CD14-positive monocyte (primary cell): ENCODE measurements at regions not wholly inside any gene's neighbourhood (a gene's known extent, or its start where the extent isn't known, plus 50 kb on each side); places are given as distances from the start of the nearest gene placed in this dataset.
"Not testable (repeated sequence)": the region's sequence is repeated elsewhere in the genome, so short reads cannot be mapped to it uniquely, and the experiment has no call there.

Experiments
- DNase-seq, 3 donors: peaks; one replicate each; pipeline ENCODE4 v3.0.0-alpha.2; 2011 to 2022
- H2AFZ ChIP-seq: 2 replicates; pipeline ENCODE4 v1.6.0; 2012; ENCODE audit warnings: mild to moderate bottlenecking, low read depth, low read length, inconsistent platforms; ENCODE audit not compliant: insufficient read depth, poor library complexity, severe bottlenecking
- H3K27ac ChIP-seq, 2 donors: 1 replicate in 1 of 2; 2 replicates in 1 of 2; pipeline ENCODE4 v1.5.1; 2012 to 2013; ENCODE audit warnings: low read length in 2 of 2, control low read depth in 1 of 2, inconsistent platforms in 1 of 2, low read depth in 1 of 2, mild to moderate bottlenecking in 1 of 2
- H3K27me3 ChIP-seq, 2 donors: one replicate each; pipeline versions ENCODE4 v1.6.0 to v1.6.1; 2011 to 2013; ENCODE audit warnings: low read length in 2 of 2; ENCODE audit not compliant: control insufficient read depth in 2 of 2, insufficient read depth in 2 of 2
- H3K36me3 ChIP-seq, 2 donors: replicated peaks in 1 of 2; 1 replicate in 1 of 2; 2 replicates in 1 of 2; pipeline versions ENCODE4 v1.5.1 to v1.6.1; 2012 to 2013; ENCODE audit warnings: low read length in 2 of 2, control low read depth in 1 of 2, inconsistent platforms in 1 of 2, mild to moderate bottlenecking in 1 of 2; ENCODE audit not compliant: insufficient read depth in 2 of 2, control insufficient read depth in 1 of 2
- H3K4me1 ChIP-seq, 2 donors: 1 replicate in 1 of 2; 2 replicates in 1 of 2; pipeline versions ENCODE4 v1.5.1 to v1.6.1; 2012 to 2013; ENCODE audit warnings: low read length in 2 of 2, control low read depth in 1 of 2, inconsistent platforms in 1 of 2, mild to moderate bottlenecking in 1 of 2, moderate library complexity in 1 of 2; ENCODE audit not compliant: insufficient read depth in 2 of 2, control insufficient read depth in 1 of 2
- H3K4me2 ChIP-seq: replicated peaks from 2 replicates; pipeline ENCODE3; 2012; ENCODE audit warnings: low read length, moderate library complexity, mild to moderate bottlenecking; ENCODE audit not compliant: poor library complexity, severe bottlenecking; ENCODE audit errors: extremely low read depth
- H3K4me3 ChIP-seq, 3 experiments: fragments of 200-600 bp in 1 of 3; sonication (generic) in 1 of 3; replicated peaks in 1 of 3; 1 replicate in 2 of 3; 2 replicates in 1 of 3; pipeline ENCODE4 v1.5.1; 2011 to 2013; ENCODE audit warnings: low read length in 3 of 3, mild to moderate bottlenecking in 3 of 3, control low read depth in 2 of 3, low read depth in 2 of 3, inconsistent platforms in 1 of 3, moderate library complexity in 1 of 3
- H3K79me2 ChIP-seq: 2 replicates; pipeline ENCODE4 v1.6.0; 2012; ENCODE audit warnings: mild to moderate bottlenecking, control low read depth, inconsistent platforms, low read length, moderate library complexity; ENCODE audit not compliant: insufficient read depth
- H3K9ac ChIP-seq: 2 replicates; pipeline ENCODE4 v1.6.0; 2017; ENCODE audit warnings: low read length, mild to moderate bottlenecking; ENCODE audit not compliant: insufficient read depth, poor library complexity, severe bottlenecking
- H3K9me3 ChIP-seq, 2 donors: replicated peaks in 1 of 2; 1 replicate in 1 of 2; 2 replicates in 1 of 2; pipeline versions ENCODE4 v1.5.1 to v1.6.1; 2012 to 2013; ENCODE audit warnings: low read length in 2 of 2, control low read depth in 1 of 2; ENCODE audit not compliant: control insufficient read depth in 1 of 2, insufficient read depth in 1 of 2
- H4K20me1 ChIP-seq: 2 replicates; pipeline ENCODE4 v1.6.0; 2012; ENCODE audit warnings: mild to moderate bottlenecking, low read length, control low read depth, moderate library complexity; ENCODE audit not compliant: insufficient read depth
- H3K27ac Mint-ChIP-seq, 7 donors: one replicate each; pipeline ENCODE4 v1.8.0; 2020; ENCODE audit warnings: mild to moderate bottlenecking in 7 of 7, mixed read lengths in 7 of 7, moderate library complexity in 6 of 7, inconsistent platforms in 2 of 7
- H3K27me3 Mint-ChIP-seq, 3 donors: one replicate each; pipeline ENCODE4 v1.8.0; 2021 to 2022; ENCODE audit warnings: low read depth in 3 of 3, mild to moderate bottlenecking in 3 of 3, mixed read lengths in 3 of 3, moderate library complexity in 3 of 3, inconsistent platforms in 1 of 3
- H3K36me3 Mint-ChIP-seq, 2 donors: one replicate each; pipeline ENCODE4 v1.8.0; 2020; ENCODE audit warnings: mixed read lengths in 2 of 2, inconsistent platforms in 1 of 2, mild to moderate bottlenecking in 1 of 2
- H3K4me1 Mint-ChIP-seq: one replicate; pipeline ENCODE4 v1.8.0; 2020; ENCODE audit warnings: mild to moderate bottlenecking, mixed read lengths
- H3K4me3 Mint-ChIP-seq, 2 donors: one replicate each; pipeline ENCODE4 v1.8.0; 2020; ENCODE audit warnings: mild to moderate bottlenecking in 2 of 2, mixed read lengths in 2 of 2, moderate library complexity in 1 of 2
- H3K9me3 Mint-ChIP-seq, 7 donors: one replicate each; pipeline ENCODE4 v1.8.0; 2020 to 2022; ENCODE audit warnings: mixed read lengths in 7 of 7, mild to moderate bottlenecking in 6 of 7, moderate library complexity in 6 of 7, inconsistent platforms in 2 of 7
- CTCF ChIP-seq: fragments of 200-600 bp; IDR thresholded peaks from one replicate; pipeline ENCODE4 v1.8.0; 2022; ENCODE audit warnings: antibody characterized with exemption, mild to moderate bottlenecking
- WGBS: methylation state at CpG from one replicate; pipeline ENCODE4 v1.1.5; 2013; ENCODE audit warnings: missing lambda C conversion rate; ENCODE audit not compliant: insufficient coverage; 5-methylcytosine and 5-hydroxymethylcytosine counted together
- intact Hi-C, 2 donors: fragments of 100-400 bp; cut with micrococcal nuclease; formaldehyde crosslinking; loops; one replicate each; pipeline versions ENCODE4 v1.15.0 to v1.15.1; 2023

- no peak overlapping the region for H3K4me3 Mint-ChIP-seq
- intact Hi-C loops, result no loop called here
These were observed 52.8 kb upstream of the ADGRE5 start for GRCh38 chr19:14328406-14328805.

GRCh38 chr19:14327061-14327460 is 54.2 kb upstream of the ADGRE5 start:
- H3K4me1 ChIP-seq, H3K36me3 Mint-ChIP-seq, H3K27me3 ChIP-seq, H3K4me2 ChIP-seq, H2AFZ ChIP-seq, H3K27ac ChIP-seq, DNase-seq, H3K9me3 Mint-ChIP-seq, H3K4me1 Mint-ChIP-seq, intact Hi-C loops, H3K9ac ChIP-seq, H3K9me3 ChIP-seq, H3K36me3 ChIP-seq, H4K20me1 ChIP-seq, H3K4me3 Mint-ChIP-seq, H3K79me2 ChIP-seq, H3K27ac Mint-ChIP-seq, H3K4me3 ChIP-seq: not testable (repeated sequence)
- WGBS, result 94% methylated on average over 6 of the region's 8 CpGs
- H3K27me3 Mint-ChIP-seq, result peaks cover 3 to 10% (median 7%) of the 10 kb centered on the region in 3 donors

More at GRCh38 chr19:14328406-14328805, 52.8 kb upstream of the ADGRE5 start:
- H3K4me1 Mint-ChIP-seq, result peaks cover 3% of the 10 kb centered on the region
- Histone ChIP-seq H2AFZ (no peak overlapping the region), H3K4me1 (peaks cover 3 to 4% of the 10 kb centered on the region in 2 donors), H3K79me2 (no peaks in the 10 kb centered on the region), H3K4me3 (no peak overlapping the region), H3K9me3 (no peaks in the 10 kb centered on the region), H3K36me3 (no peaks in the 10 kb centered on the region), H3K4me2 (no peak overlapping the region), H4K20me1 (no peaks in the 10 kb centered on the region), H3K27me3 (peaks cover 0 to 3% of the 10 kb centered on the region in 2 donors), H3K9ac (no peak overlapping the region), H3K27ac (no peak overlapping the region)
- H3K36me3 Mint-ChIP-seq, result no peaks in the 10 kb centered on the region
- DNase-seq, result no peak
- TF ChIP-seq CTCF, result no peak
- no peak overlapping the region for H3K27ac Mint-ChIP-seq
- WGBS, result 80% methylated on average over 1 of the region's 6 CpGs
- peaks cover 10 to 17% (median 15%) of the 10 kb centered on the region in 3 donors for H3K27me3 Mint-ChIP-seq
- H3K9me3 Mint-ChIP-seq, result peaks cover 0 to 6% (median 4%) of the 10 kb centered on the region in 7 donors
